Stomach (tissue), 8 donors: ENCODE measurements at regions not wholly inside any gene's neighbourhood (a gene's known extent, or its start where the extent isn't known, plus 50 kb on each side); places are given as distances from the start of the nearest gene placed in this dataset.

Experiments used
- DNase-seq, 2 donors: peaks; one replicate each; pipeline versions ENCODE4 v3.0.0 to v3.0.0-alpha.2; 2013 to 2019
- H3K27ac ChIP-seq, 5 donors: fragments of 200-600 bp in 4 of 5; sonication (generic) in 4 of 5; one replicate each; pipeline ENCODE4 v1.5.1; 2013 to 2019; ENCODE audit warnings: mild to moderate bottlenecking in 1 of 5, moderate library complexity in 1 of 5
- H3K27me3 ChIP-seq, 3 donors: fragments of 200-600 bp; sonication (generic); one replicate each; pipeline ENCODE4 v1.5.1; 2017 to 2019; ENCODE audit warnings: mixed run types in 1 of 3
- H3K36me3 ChIP-seq, 4 donors: fragments of 200-600 bp; sonication (generic); 1 replicate in 3 of 4; 2 replicates in 1 of 4; pipeline ENCODE4 v1.5.1; 2016 to 2019
- H3K4me1 ChIP-seq, 4 donors: fragments of 200-600 bp; sonication (generic); one replicate each; pipeline ENCODE4 v1.5.1; 2016 to 2019
- H3K4me3 ChIP-seq, 4 donors: fragments of 200-600 bp; sonication (generic) in 3 of 4; one replicate each; pipeline ENCODE4 v1.5.1; 2016 to 2019; ENCODE audit warnings: mild to moderate bottlenecking in 1 of 4
- H3K9me3 ChIP-seq, 4 donors: fragments of 200-600 bp; sonication (generic); one replicate each; pipeline ENCODE4 v1.5.1; 2016 to 2019
- CTCF ChIP-seq, 7 experiments: fragments of 450-650 bp in 4 of 7; fragments of 200-600 bp in 3 of 7; sonication (generic) in 3 of 7; IDR thresholded peaks; one replicate each; pipeline ENCODE4 v1.5.1; 2016 to 2019; ENCODE audit warnings: antibody characterized with exemption in 7 of 7, control low read depth in 2 of 7, mild to moderate bottlenecking in 1 of 7
- EP300 ChIP-seq: sonication (generic); formaldehyde crosslinking; IDR thresholded peaks from one replicate; pipeline ENCODE4 v1.6.1; 2017; ENCODE audit warnings: antibody characterized with exemption
- POLR2A ChIP-seq, 4 donors: fragments of 450-650 bp; IDR thresholded peaks; one replicate each; pipeline ENCODE4 v1.6.1; 2016; ENCODE audit warnings: antibody characterized with exemption in 4 of 4, control low read depth in 2 of 4, mild to moderate bottlenecking in 1 of 4, moderate library complexity in 1 of 4
- POLR2AphosphoS5 ChIP-seq, 3 donors: sonication (generic); formaldehyde crosslinking; IDR thresholded peaks; one replicate each; pipeline ENCODE4 v1.6.1; 2016; ENCODE audit warnings: antibody characterized with exemption in 3 of 3
- WGBS, 5 donors: extraction: QIAGEN DNeasy Blood & Tissue Kit in 3 of 5; methylation state at CpG; one replicate each; pipeline versions ENCODE4 v1.1.5 to v1.1.7; 2013 to 2018; 5-methylcytosine and 5-hydroxymethylcytosine counted together
- intact Hi-C: fragments of 100-400 bp; cut with DNase I; formaldehyde crosslinking; loops from one replicate; pipeline ENCODE4 v1.15.1; 2023; ENCODE audit warnings: low total_unique reads
- donor health status: healthy with polysubstance abuse.
- donor health status: Bipolar disorder and iron deficiency.
- donor health status: healthy.

- H3K36me3 ChIP-seq: no peaks in the 10 kb centered on the region
- no peak overlapping the region for H3K27ac ChIP-seq
- no peak for TF ChIP-seq CTCF (IDR thresholded peaks at IDR 0.05)
- H3K4me1 ChIP-seq: peaks cover 0 to 17% (median 7%) of the 10 kb centered on the region in 4 donors
- DNase-seq: no peak
- no peaks in the 10 kb centered on the region for H3K9me3 ChIP-seq
- H3K27me3 ChIP-seq: no peaks in the 10 kb centered on the region
- intact Hi-C loops: no loop called here
- H3K4me3 ChIP-seq: no peak overlapping the region
These were observed 669.6 kb downstream of the DIAPH3 start for GRCh38 chr13:59494151-59494550.

- no peak overlapping the region for H3K4me3 ChIP-seq
- no peaks in the 10 kb centered on the region for H3K36me3 ChIP-seq
- no peaks in the 10 kb centered on the region for H3K27me3 ChIP-seq
- no peak for TF ChIP-seq CTCF (IDR thresholded peaks at IDR 0.05)
- peak in 1 of 3 donors; percentile 34 for TF ChIP-seq POLR2AphosphoS5 (IDR thresholded peaks at IDR 0.05)
- peaks cover 0 to 17% (median 7%) of the 10 kb centered on the region in 4 donors for H3K4me1 ChIP-seq
- no peaks in the 10 kb centered on the region for H3K9me3 ChIP-seq
- intact Hi-C loops: no loop called here
- no peak overlapping the region for H3K27ac ChIP-seq
- peak in 1 of 2 donors; percentile 62 for DNase-seq
- WGBS, 5 donors: 20 to 44% (median 38%) methylated on average over 4 of the region's 4 CpGs
These were observed 669.2 kb downstream of the DIAPH3 start for GRCh38 chr13:59494560-59494970.

- H3K27me3 ChIP-seq: no peaks in the 10 kb centered on the region
- no peak overlapping the region for H3K27ac ChIP-seq
- TF ChIP-seq POLR2AphosphoS5 (IDR thresholded peaks at IDR 0.05): no peak
- no peak for TF ChIP-seq POLR2A (IDR thresholded peaks at IDR 0.05)
- TF ChIP-seq CTCF (IDR thresholded peaks at IDR 0.05): no peak
- TF ChIP-seq EP300: no peak
- H3K36me3 ChIP-seq: no peaks in the 10 kb centered on the region
- WGBS, 5 donors: 91 to 97% (median 95%) methylated on average over 4 of the region's 4 CpGs
- no peak overlapping the region for H3K4me3 ChIP-seq
- no peaks in the 10 kb centered on the region for H3K9me3 ChIP-seq
- H3K4me1 ChIP-seq: peaks cover 0 to 17% (median 7%) of the 10 kb centered on the region in 4 donors
- intact Hi-C loops: no loop called here
- no peak for DNase-seq
These were observed 668.4 kb downstream of the DIAPH3 start for GRCh38 chr13:59495299-59495698.

GRCh38 chr13:59495936-59496512 is 667.7 kb downstream of the DIAPH3 start:
- Histone ChIP-seq H3K9me3 (no peaks in the 10 kb centered on the region), H3K4me1 (peaks cover 0 to 17% (median 7%) of the 10 kb centered on the region in 4 donors), H3K27me3 (no peaks in the 10 kb centered on the region), H3K27ac (no peak overlapping the region), H3K4me3 (no peak overlapping the region), H3K36me3 (no peaks in the 10 kb centered on the region)
- DNase-seq: no peak
- 82 to 93% (median 86%) methylated on average over 7 of the region's 7 CpGs for WGBS, 5 donors
- intact Hi-C loops: no loop called here
- TF ChIP-seq POLR2A (IDR thresholded peaks at IDR 0.05) (no peak), POLR2AphosphoS5 (IDR thresholded peaks at IDR 0.05) (no peak), CTCF (IDR thresholded peaks at IDR 0.05) (no peak), EP300 (no peak)
